ENCODE measurements at regions not wholly inside any gene's neighbourhood (a gene's known extent, or its start where the extent isn't known, plus 50 kb on each side); places are given as distances from the start of the nearest gene placed in this dataset.

- H3K27ac ChIP-seq = no peak overlapping the region
- no peak for DNase-seq (ENCODE audit: low read depth in 1 of 2, low spot score in 1 of 2)
- no peak for ATAC-seq
- ChIA-PET CTCF (interaction anchor here (1.0 to 6.6 kb wide), 3 partner anchors 18 to 272 kb away, joined by 4 to 46 read pairs (median 14); no protein-coding TSS in a partner anchor), POLR2A (no interaction called here)
- no peak overlapping the region for H3K4me2 ChIP-seq
- no peak for FAIRE-seq
- TF ChIP-seq ESRRA (IDR thresholded peaks at IDR 0.05; ENCODE audit: borderline replicate concordance, low read length) (no peak), BCL3 (IDR thresholded peaks at IDR 0.05) (no peak), JUNB (IDR thresholded peaks at IDR 0.05) (no peak), EHMT2 (IDR thresholded peaks at IDR 0.05; ENCODE audit: low read depth) (no peak), PHF8 (IDR thresholded peaks at IDR 0.05; ENCODE audit: borderline replicate concordance, low read depth) (no peak), EHF (CRISPR knock-in tag; IDR thresholded peaks at IDR 0.05) (no peak), TFCP2L1 (CRISPR knock-in tag; IDR thresholded peaks at IDR 0.05) (no peak)
- no peaks in the 10 kb centered on the region for H3K9me3 ChIP-seq
- WGBS (ENCODE audit: missing lambda C conversion rate) = 72% methylated on average over 18 of the region's 18 CpGs
- H3K4me3 ChIP-seq = no peak overlapping the region
- H3K4me1 ChIP-seq = no peaks in the 10 kb centered on the region
Observed at GRCh38 chr2:11103984-11104793, 51.1 kb upstream of the SLC66A3 start.

DNA sequence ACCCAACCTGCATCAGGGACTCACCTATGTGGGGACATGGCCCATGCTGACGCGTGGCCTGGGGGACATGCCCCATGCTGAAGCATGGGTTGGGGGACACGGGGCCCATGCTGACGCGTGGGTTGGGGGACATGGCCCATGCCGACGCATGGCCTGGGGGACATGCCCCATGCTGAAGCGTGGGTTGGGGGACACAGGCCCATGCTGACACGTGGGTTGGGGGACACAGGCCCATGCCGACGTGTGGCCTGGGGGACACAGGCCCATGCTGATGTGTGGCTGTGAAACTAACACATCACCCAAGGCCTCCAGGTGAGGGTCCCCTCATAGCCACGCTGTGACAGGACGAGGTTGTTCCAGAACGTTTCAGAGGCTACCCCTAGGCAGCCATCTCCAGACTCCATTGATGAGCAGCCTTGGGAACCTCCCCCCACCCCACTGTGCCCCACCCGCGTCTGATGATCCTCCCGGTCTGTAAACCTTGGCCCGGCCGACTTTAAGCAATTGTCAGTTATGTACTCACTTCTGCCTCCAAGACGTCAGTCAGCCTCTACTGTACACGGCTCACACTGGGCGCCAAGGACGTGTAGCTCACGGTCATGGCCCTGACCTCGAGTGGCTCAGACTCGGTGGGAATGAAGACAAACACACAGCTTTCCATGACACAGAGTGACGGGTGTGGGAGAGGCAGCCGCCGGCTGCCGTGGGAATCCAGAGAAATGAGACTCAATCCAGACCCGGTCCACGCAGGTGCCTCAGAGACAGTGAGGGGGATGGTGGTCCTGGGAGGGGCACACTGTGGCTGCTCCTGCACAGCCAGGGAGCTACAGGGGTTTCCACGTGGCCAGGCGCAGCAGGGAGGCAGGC lies 50.2 kb upstream of the SLC66A3 start:
- WGBS (ENCODE audit: missing lambda C conversion rate) = 78% methylated on average over 18 of the region's 34 CpGs
- TF ChIP-seq POLR2A (IDR thresholded peaks at IDR 0.05; ENCODE audit: low read length) (no peak), CTCF (IDR thresholded peaks at IDR 0.05) (no peak), HOXB5 (CRISPR knock-in tag; IDR thresholded peaks at IDR 0.05) (no peak), EP300 (IDR thresholded peaks at IDR 0.05) (no peak), CHD2 (IDR thresholded peaks at IDR 0.05; ENCODE audit: low read length, partially characterized antibody) (no peak), CHD4 (IDR thresholded peaks at IDR 0.05; ENCODE audit: borderline replicate concordance) (no peak), KDM1A (IDR thresholded peaks at IDR 0.05; ENCODE audit: low read depth) (no peak), JUNB (IDR thresholded peaks at IDR 0.05) (no peak), TFCP2L1 (CRISPR knock-in tag; IDR thresholded peaks at IDR 0.05) (no peak), CEBPB (IDR thresholded peaks at IDR 0.05) (no peak), NFE2L2 (conservative IDR thresholded peaks at IDR 0.05; ENCODE audit: low read length) (no peak), KDM5A (IDR thresholded peaks at IDR 0.05) (no peak), EHF (CRISPR knock-in tag; IDR thresholded peaks at IDR 0.05) (no peak), RAD21 (conservative IDR thresholded peaks at IDR 0.05 in 1 of 2, IDR thresholded peaks at IDR 0.05 in 1 of 2) (no peak), NPAS2 (CRISPR knock-in tag; IDR thresholded peaks at IDR 0.05; ENCODE audit: borderline replicate concordance) (no peak)
- TF ChIP-seq, protein P1, sequence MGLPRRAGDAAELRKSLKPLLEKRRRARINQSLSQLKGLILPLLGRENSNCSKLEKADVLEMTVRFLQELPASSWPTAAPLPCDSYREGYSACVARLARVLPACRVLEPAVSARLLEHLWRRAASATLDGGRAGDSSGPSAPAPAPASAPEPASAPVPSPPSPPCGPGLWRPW (IDR thresholded peaks at IDR 0.05) = no peak
- Histone ChIP-seq H3K4me3 (no peak overlapping the region), H3K4me2 (no peak overlapping the region), H3K27ac (no peak overlapping the region), H3K4me1 (no peaks in the 10 kb centered on the region), H3K9me3 (no peaks in the 10 kb centered on the region)
- ChIA-PET CTCF (interaction anchor here (1.0 to 6.6 kb wide), 5 partner anchors 10 to 273 kb away, joined by 4 to 46 read pairs (median 12); a partner anchor contains a TSS), POLR2A (no interaction called here)
- ATAC-seq = no peak; a peak in 1 of 6 replicates
- no peak for DNase-seq (ENCODE audit: low read depth in 1 of 2, low spot score in 1 of 2)
- no peak for FAIRE-seq

Measured in A549 (cell line).